ENCODE measurements at regions not wholly inside any gene's neighbourhood (a gene's known extent, or its start where the extent isn't known, plus 50 kb on each side); places are given as distances from the start of the nearest gene placed in this dataset.

- TF ChIP-seq RAD21 (conservative IDR thresholded peaks at IDR 0.05): no peak
- no peak for TF ChIP-seq SMC3 (conservative IDR thresholded peaks at IDR 0.05; ENCODE audit: poor library complexity)
- TF ChIP-seq CTCF (IDR thresholded peaks at IDR 0.05; ENCODE audit: poor library complexity, severe bottlenecking): no peak
- TF ChIP-seq MXI1 (conservative IDR thresholded peaks at IDR 0.05; ENCODE audit: poor library complexity, severe bottlenecking): no peak
- no peak for TF ChIP-seq EZH2 (IDR thresholded peaks at IDR 0.05; ENCODE audit: borderline replicate concordance, insufficient read depth, low read length, poor library complexity, severe bottlenecking)
- TF ChIP-seq POLR2AphosphoS5 (IDR thresholded peaks at IDR 0.05): no peak
- no peak for TF ChIP-seq REST (IDR thresholded peaks at IDR 0.05; ENCODE audit: borderline replicate concordance)
- TF ChIP-seq TAF1 (IDR thresholded peaks at IDR 0.05; ENCODE audit: low read depth): no peak
- TF ChIP-seq EP300 (conservative IDR thresholded peaks at IDR 0.05; ENCODE audit: poor library complexity, severe bottlenecking): no peak
- Histone ChIP-seq H3K4me3 (ENCODE audit: low read length) (no peak overlapping the region), H2AFZ (ENCODE audit: low read depth, low read length) (no peak overlapping the region), H3K9me2 (ENCODE audit: insufficient read depth, low read length) (no peaks in the 10 kb centered on the region), H3K79me2 (replicated peaks; ENCODE audit: insufficient read depth, low read length) (no peaks in the 10 kb centered on the region), H3K27ac (ENCODE audit: low read length) (no peak overlapping the region), H3K9me3 (ENCODE audit: low read length) (peaks cover 7% of the 10 kb centered on the region), H3F3A (ENCODE audit: insufficient read depth, low read length, poor library complexity, severe bottlenecking) (no peaks in the 10 kb centered on the region), H4K20me1 (ENCODE audit: insufficient read depth) (no peaks in the 10 kb centered on the region), H3K36me3 (ENCODE audit: insufficient read depth, low read length) (no peaks in the 10 kb centered on the region), H3K4me2 (ENCODE audit: low read length) (no peak overlapping the region), H3K27me3 (ENCODE audit: insufficient read depth, low read depth, low read length) (no peaks in the 10 kb centered on the region), H3K9ac (ENCODE audit: low read length) (no peak overlapping the region)
Observed at GRCh38 chr10:109261231-109261630, 662.1 kb downstream of the XPNPEP1 start.

- H3K27ac ChIP-seq (ENCODE audit: low read length): no peak overlapping the region
- H3K79me2 ChIP-seq (replicated peaks; ENCODE audit: insufficient read depth, low read length): no peaks in the 10 kb centered on the region
- TF ChIP-seq SMC3 (conservative IDR thresholded peaks at IDR 0.05; ENCODE audit: poor library complexity): no peak
- TF ChIP-seq REST (IDR thresholded peaks at IDR 0.05; ENCODE audit: borderline replicate concordance): no peak
- TF ChIP-seq EZH2 (IDR thresholded peaks at IDR 0.05; ENCODE audit: borderline replicate concordance, insufficient read depth, low read length, poor library complexity, severe bottlenecking): no peak
- TF ChIP-seq EP300 (conservative IDR thresholded peaks at IDR 0.05; ENCODE audit: poor library complexity, severe bottlenecking): no peak
- TF ChIP-seq RAD21 (conservative IDR thresholded peaks at IDR 0.05): no peak
- TF ChIP-seq MXI1 (conservative IDR thresholded peaks at IDR 0.05; ENCODE audit: poor library complexity, severe bottlenecking): no peak
- no peak for TF ChIP-seq CTCF (IDR thresholded peaks at IDR 0.05; ENCODE audit: poor library complexity, severe bottlenecking)
- TF ChIP-seq TAF1 (IDR thresholded peaks at IDR 0.05; ENCODE audit: low read depth): no peak
- no peak for TF ChIP-seq POLR2AphosphoS5 (IDR thresholded peaks at IDR 0.05)
- H3K9me3 ChIP-seq (ENCODE audit: low read length): peaks cover 7% of the 10 kb centered on the region
- no peak overlapping the region for H3K4me2 ChIP-seq (ENCODE audit: low read length)
- no peaks in the 10 kb centered on the region for H3F3A ChIP-seq (ENCODE audit: insufficient read depth, low read length, poor library complexity, severe bottlenecking)
- no peak overlapping the region for H2AFZ ChIP-seq (ENCODE audit: low read depth, low read length)
- no peaks in the 10 kb centered on the region for H4K20me1 ChIP-seq (ENCODE audit: insufficient read depth)
- H3K4me3 ChIP-seq (ENCODE audit: low read length): no peak overlapping the region
- H3K9me2 ChIP-seq (ENCODE audit: insufficient read depth, low read length): no peaks in the 10 kb centered on the region
- no peak overlapping the region for H3K9ac ChIP-seq (ENCODE audit: low read length)
- H3K27me3 ChIP-seq (ENCODE audit: insufficient read depth, low read depth, low read length): no peaks in the 10 kb centered on the region
- no peaks in the 10 kb centered on the region for H3K36me3 ChIP-seq (ENCODE audit: insufficient read depth, low read length)
Observed at GRCh38 chr10:109259293-109259692, 664.0 kb downstream of the XPNPEP1 start.
